CD14-positive monocyte (primary cell): ENCODE measurements at regions not wholly inside any gene's neighbourhood (a gene's known extent, or its start where the extent isn't known, plus 50 kb on each side); places are given as distances from the start of the nearest gene placed in this dataset.

Source experiments
- DNase-seq, 3 donors: peaks; one replicate each; pipeline ENCODE4 v3.0.0-alpha.2; 2011 to 2022
- H2AFZ ChIP-seq: 2 replicates; pipeline ENCODE4 v1.6.0; 2012; ENCODE audit warnings: mild to moderate bottlenecking, low read depth, low read length, inconsistent platforms; ENCODE audit not compliant: insufficient read depth, poor library complexity, severe bottlenecking
- H3K27ac ChIP-seq, 2 donors: 1 replicate in 1 of 2; 2 replicates in 1 of 2; pipeline ENCODE4 v1.5.1; 2012 to 2013; ENCODE audit warnings: low read length in 2 of 2, control low read depth in 1 of 2, inconsistent platforms in 1 of 2, low read depth in 1 of 2, mild to moderate bottlenecking in 1 of 2
- H3K27me3 ChIP-seq, 2 donors: one replicate each; pipeline versions ENCODE4 v1.6.0 to v1.6.1; 2011 to 2013; ENCODE audit warnings: low read length in 2 of 2; ENCODE audit not compliant: control insufficient read depth in 2 of 2, insufficient read depth in 2 of 2
- H3K36me3 ChIP-seq, 2 donors: replicated peaks in 1 of 2; 1 replicate in 1 of 2; 2 replicates in 1 of 2; pipeline versions ENCODE4 v1.5.1 to v1.6.1; 2012 to 2013; ENCODE audit warnings: low read length in 2 of 2, control low read depth in 1 of 2, inconsistent platforms in 1 of 2, mild to moderate bottlenecking in 1 of 2; ENCODE audit not compliant: insufficient read depth in 2 of 2, control insufficient read depth in 1 of 2
- H3K4me1 ChIP-seq, 2 donors: 1 replicate in 1 of 2; 2 replicates in 1 of 2; pipeline versions ENCODE4 v1.5.1 to v1.6.1; 2012 to 2013; ENCODE audit warnings: low read length in 2 of 2, control low read depth in 1 of 2, inconsistent platforms in 1 of 2, mild to moderate bottlenecking in 1 of 2, moderate library complexity in 1 of 2; ENCODE audit not compliant: insufficient read depth in 2 of 2, control insufficient read depth in 1 of 2
- H3K4me2 ChIP-seq: replicated peaks from 2 replicates; pipeline ENCODE3; 2012; ENCODE audit warnings: low read length, moderate library complexity, mild to moderate bottlenecking; ENCODE audit not compliant: poor library complexity, severe bottlenecking; ENCODE audit errors: extremely low read depth
- H3K4me3 ChIP-seq, 3 experiments: fragments of 200-600 bp in 1 of 3; sonication (generic) in 1 of 3; replicated peaks in 1 of 3; 1 replicate in 2 of 3; 2 replicates in 1 of 3; pipeline ENCODE4 v1.5.1; 2011 to 2013; ENCODE audit warnings: low read length in 3 of 3, mild to moderate bottlenecking in 3 of 3, control low read depth in 2 of 3, low read depth in 2 of 3, inconsistent platforms in 1 of 3, moderate library complexity in 1 of 3
- H3K79me2 ChIP-seq: 2 replicates; pipeline ENCODE4 v1.6.0; 2012; ENCODE audit warnings: mild to moderate bottlenecking, control low read depth, inconsistent platforms, low read length, moderate library complexity; ENCODE audit not compliant: insufficient read depth
- H3K9ac ChIP-seq: 2 replicates; pipeline ENCODE4 v1.6.0; 2017; ENCODE audit warnings: low read length, mild to moderate bottlenecking; ENCODE audit not compliant: insufficient read depth, poor library complexity, severe bottlenecking
- H3K9me3 ChIP-seq, 2 donors: replicated peaks in 1 of 2; 1 replicate in 1 of 2; 2 replicates in 1 of 2; pipeline versions ENCODE4 v1.5.1 to v1.6.1; 2012 to 2013; ENCODE audit warnings: low read length in 2 of 2, control low read depth in 1 of 2; ENCODE audit not compliant: control insufficient read depth in 1 of 2, insufficient read depth in 1 of 2
- H4K20me1 ChIP-seq: 2 replicates; pipeline ENCODE4 v1.6.0; 2012; ENCODE audit warnings: mild to moderate bottlenecking, low read length, control low read depth, moderate library complexity; ENCODE audit not compliant: insufficient read depth
- H3K27ac Mint-ChIP-seq, 7 donors: one replicate each; pipeline ENCODE4 v1.8.0; 2020; ENCODE audit warnings: mild to moderate bottlenecking in 7 of 7, mixed read lengths in 7 of 7, moderate library complexity in 6 of 7, inconsistent platforms in 2 of 7
- H3K27me3 Mint-ChIP-seq, 3 donors: one replicate each; pipeline ENCODE4 v1.8.0; 2021 to 2022; ENCODE audit warnings: low read depth in 3 of 3, mild to moderate bottlenecking in 3 of 3, mixed read lengths in 3 of 3, moderate library complexity in 3 of 3, inconsistent platforms in 1 of 3
- H3K36me3 Mint-ChIP-seq, 2 donors: one replicate each; pipeline ENCODE4 v1.8.0; 2020; ENCODE audit warnings: mixed read lengths in 2 of 2, inconsistent platforms in 1 of 2, mild to moderate bottlenecking in 1 of 2
- H3K4me1 Mint-ChIP-seq: one replicate; pipeline ENCODE4 v1.8.0; 2020; ENCODE audit warnings: mild to moderate bottlenecking, mixed read lengths
- H3K4me3 Mint-ChIP-seq, 2 donors: one replicate each; pipeline ENCODE4 v1.8.0; 2020; ENCODE audit warnings: mild to moderate bottlenecking in 2 of 2, mixed read lengths in 2 of 2, moderate library complexity in 1 of 2
- H3K9me3 Mint-ChIP-seq, 7 donors: one replicate each; pipeline ENCODE4 v1.8.0; 2020 to 2022; ENCODE audit warnings: mixed read lengths in 7 of 7, mild to moderate bottlenecking in 6 of 7, moderate library complexity in 6 of 7, inconsistent platforms in 2 of 7
- WGBS: methylation state at CpG from one replicate; pipeline ENCODE4 v1.1.5; 2013; ENCODE audit warnings: missing lambda C conversion rate; ENCODE audit not compliant: insufficient coverage; 5-methylcytosine and 5-hydroxymethylcytosine counted together
- intact Hi-C, 2 donors: fragments of 100-400 bp; cut with micrococcal nuclease; formaldehyde crosslinking; loops; one replicate each; pipeline versions ENCODE4 v1.15.0 to v1.15.1; 2023
- TF ChIP-seq, protein P1 (sequence below): fragments of 200-600 bp; IDR thresholded peaks from one replicate; pipeline ENCODE4 v1.8.0; 2022; ENCODE audit warnings: antibody characterized with exemption, mild to moderate bottlenecking

- no peaks in the 10 kb centered on the region for H3K36me3 Mint-ChIP-seq
- no peaks in the 10 kb centered on the region for H3K4me1 Mint-ChIP-seq
- Histone ChIP-seq H4K20me1 (no peaks in the 10 kb centered on the region), H3K4me1 (no peaks in the 10 kb centered on the region), H3K9ac (no peak overlapping the region), H3K27ac (no peak overlapping the region), H3K9me3 (no peaks in the 10 kb centered on the region), H3K36me3 (no peaks in the 10 kb centered on the region), H3K4me2 (no peak overlapping the region), H3K27me3 (no peaks in the 10 kb centered on the region), H3K4me3 (no peak overlapping the region), H2AFZ (no peak overlapping the region), H3K79me2 (no peaks in the 10 kb centered on the region)
- no peak for DNase-seq
- peaks cover 0 to 3% (median 0%) of the 10 kb centered on the region in 7 donors for H3K9me3 Mint-ChIP-seq
- TF ChIP-seq, protein P1, sequence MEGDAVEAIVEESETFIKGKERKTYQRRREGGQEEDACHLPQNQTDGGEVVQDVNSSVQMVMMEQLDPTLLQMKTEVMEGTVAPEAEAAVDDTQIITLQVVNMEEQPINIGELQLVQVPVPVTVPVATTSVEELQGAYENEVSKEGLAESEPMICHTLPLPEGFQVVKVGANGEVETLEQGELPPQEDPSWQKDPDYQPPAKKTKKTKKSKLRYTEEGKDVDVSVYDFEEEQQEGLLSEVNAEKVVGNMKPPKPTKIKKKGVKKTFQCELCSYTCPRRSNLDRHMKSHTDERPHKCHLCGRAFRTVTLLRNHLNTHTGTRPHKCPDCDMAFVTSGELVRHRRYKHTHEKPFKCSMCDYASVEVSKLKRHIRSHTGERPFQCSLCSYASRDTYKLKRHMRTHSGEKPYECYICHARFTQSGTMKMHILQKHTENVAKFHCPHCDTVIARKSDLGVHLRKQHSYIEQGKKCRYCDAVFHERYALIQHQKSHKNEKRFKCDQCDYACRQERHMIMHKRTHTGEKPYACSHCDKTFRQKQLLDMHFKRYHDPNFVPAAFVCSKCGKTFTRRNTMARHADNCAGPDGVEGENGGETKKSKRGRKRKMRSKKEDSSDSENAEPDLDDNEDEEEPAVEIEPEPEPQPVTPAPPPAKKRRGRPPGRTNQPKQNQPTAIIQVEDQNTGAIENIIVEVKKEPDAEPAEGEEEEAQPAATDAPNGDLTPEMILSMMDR, result no peak
- 100% methylated on average over 1 of the region's 5 CpGs for WGBS
- intact Hi-C loops, result no loop called here
- peaks cover 0 to 3% (median 0%) of the 10 kb centered on the region in 3 donors for H3K27me3 Mint-ChIP-seq
- no peak overlapping the region for H3K4me3 Mint-ChIP-seq
- no peak overlapping the region for H3K27ac Mint-ChIP-seq
Measured at GRCh38 chr5:4980201-4980600, 159.9 kb upstream of the ADAMTS16 start.

DNA sequence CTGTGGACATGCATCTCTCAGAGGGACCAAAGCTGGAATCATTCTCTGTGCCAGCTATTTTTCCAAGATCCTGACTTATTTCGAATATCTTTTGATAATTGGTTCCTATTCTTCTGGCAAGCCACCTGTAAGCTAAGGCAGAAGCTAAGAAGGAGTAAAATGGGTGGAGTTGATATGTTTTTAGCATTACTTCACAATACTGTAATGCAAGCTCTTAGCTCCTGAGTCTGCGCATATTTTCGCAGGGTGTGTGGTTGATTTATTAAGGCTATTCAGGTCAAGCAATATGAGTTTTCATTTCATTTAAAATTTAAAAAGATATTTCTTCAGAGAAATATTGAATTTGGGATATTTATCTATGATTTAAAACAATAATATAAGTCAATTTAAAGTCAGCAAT, 158.5 kb upstream of the ADAMTS16 start:
- Histone ChIP-seq H3K9me3 (no peaks in the 10 kb centered on the region), H3K27ac (no peak overlapping the region), H3K4me1 (no peaks in the 10 kb centered on the region), H2AFZ (no peak overlapping the region), H4K20me1 (no peaks in the 10 kb centered on the region), H3K79me2 (no peaks in the 10 kb centered on the region), H3K4me2 (no peak overlapping the region), H3K4me3 (no peak overlapping the region), H3K36me3 (no peaks in the 10 kb centered on the region), H3K27me3 (no peaks in the 10 kb centered on the region), H3K9ac (no peak overlapping the region)
- H3K4me1 Mint-ChIP-seq, result no peaks in the 10 kb centered on the region
- no peak overlapping the region for H3K27ac Mint-ChIP-seq
- no peaks in the 10 kb centered on the region for H3K36me3 Mint-ChIP-seq
- TF ChIP-seq, protein P1, result no peak
- H3K9me3 Mint-ChIP-seq, result peaks cover 0 to 4% (median 0%) of the 10 kb centered on the region in 7 donors
- intact Hi-C loops, result no loop called here
- H3K4me3 Mint-ChIP-seq, result no peak overlapping the region
- no peak for DNase-seq
- H3K27me3 Mint-ChIP-seq, result peaks cover 0 to 3% (median 0%) of the 10 kb centered on the region in 3 donors
- no CpG with 5 or more reads among the region's 3 CpGs for WGBS
